ENCODE measurements at regions not wholly inside any gene's neighbourhood (a gene's known extent, or its start where the extent isn't known, plus 50 kb on each side); places are given as distances from the start of the nearest gene placed in this dataset.

- no peak for ATAC-seq
- TF ChIP-seq OSR1 (CRISPR knock-in tag; IDR thresholded peaks at IDR 0.05) (no peak), RARB (CRISPR knock-in tag; IDR thresholded peaks at IDR 0.05) (no peak), ZNF565 (CRISPR knock-in tag; conservative IDR thresholded peaks at IDR 0.05; ENCODE audit: low read depth) (no peak), TOX (CRISPR knock-in tag; IDR thresholded peaks at IDR 0.05; ENCODE audit: borderline replicate concordance) (no peak), ZNF8 (CRISPR knock-in tag; IDR thresholded peaks at IDR 0.05) (no peak), PATZ1 (CRISPR knock-in tag; IDR thresholded peaks at IDR 0.05; ENCODE audit: borderline replicate concordance) (no peak), CSRNP3 (CRISPR knock-in tag; IDR thresholded peaks at IDR 0.05) (no peak), ZNF70 (CRISPR knock-in tag; IDR thresholded peaks at IDR 0.05) (no peak), CSDC2 (CRISPR knock-in tag; IDR thresholded peaks at IDR 0.05) (no peak), BACH2 (CRISPR knock-in tag; IDR thresholded peaks at IDR 0.05; ENCODE audit: borderline replicate concordance) (no peak), PPARA (CRISPR knock-in tag; IDR thresholded peaks at IDR 0.05; ENCODE audit: borderline replicate concordance) (no peak), SNAI2 (CRISPR knock-in tag; IDR thresholded peaks at IDR 0.05) (no peak), ZC3H10 (CRISPR knock-in tag; IDR thresholded peaks at IDR 0.05) (no peak), ARNTL (CRISPR knock-in tag; IDR thresholded peaks at IDR 0.05; ENCODE audit: borderline replicate concordance, low read depth) (no peak), ISL1 (CRISPR knock-in tag; IDR thresholded peaks at IDR 0.05) (no peak), ESRRG (CRISPR knock-in tag; IDR thresholded peaks at IDR 0.05) (no peak), TCF4 (CRISPR knock-in tag; IDR thresholded peaks at IDR 0.05; ENCODE audit: borderline replicate concordance) (no peak), GLIS3 (CRISPR knock-in tag; IDR thresholded peaks at IDR 0.05) (no peak), ZFP3 (CRISPR knock-in tag; IDR thresholded peaks at IDR 0.05) (no peak)
Observed at GRCh38 chr2:58812771-58813344, 571.7 kb upstream of the FANCL start.

- no peak for ATAC-seq
- TF ChIP-seq OSR1 (CRISPR knock-in tag; IDR thresholded peaks at IDR 0.05) (no peak), ESRRG (CRISPR knock-in tag; IDR thresholded peaks at IDR 0.05) (no peak), ZFP3 (CRISPR knock-in tag; IDR thresholded peaks at IDR 0.05) (no peak), ZNF70 (CRISPR knock-in tag; IDR thresholded peaks at IDR 0.05) (no peak), ZC3H10 (CRISPR knock-in tag; IDR thresholded peaks at IDR 0.05) (no peak), TSHZ2 (CRISPR knock-in tag; IDR thresholded peaks at IDR 0.05) (no peak), CSDC2 (CRISPR knock-in tag; IDR thresholded peaks at IDR 0.05) (no peak), ARNTL (CRISPR knock-in tag; IDR thresholded peaks at IDR 0.05; ENCODE audit: borderline replicate concordance, low read depth) (no peak), BACH2 (CRISPR knock-in tag; IDR thresholded peaks at IDR 0.05; ENCODE audit: borderline replicate concordance) (no peak), CREB5 (CRISPR knock-in tag; IDR thresholded peaks at IDR 0.05; ENCODE audit: low read depth) (no peak), TOX (CRISPR knock-in tag; IDR thresholded peaks at IDR 0.05; ENCODE audit: borderline replicate concordance) (no peak), PPARA (CRISPR knock-in tag; IDR thresholded peaks at IDR 0.05; ENCODE audit: borderline replicate concordance) (no peak), RARB (CRISPR knock-in tag; IDR thresholded peaks at IDR 0.05) (no peak), GLIS3 (CRISPR knock-in tag; IDR thresholded peaks at IDR 0.05) (no peak), ZNF8 (CRISPR knock-in tag; IDR thresholded peaks at IDR 0.05) (no peak), POU6F1 (CRISPR knock-in tag; IDR thresholded peaks at IDR 0.05; ENCODE audit: borderline replicate concordance, low read depth) (no peak), TCF4 (CRISPR knock-in tag; IDR thresholded peaks at IDR 0.05; ENCODE audit: borderline replicate concordance) (no peak), SNAI2 (CRISPR knock-in tag; IDR thresholded peaks at IDR 0.05) (no peak)
Observed at GRCh38 chr2:58805126-58805525, 564.0 kb upstream of the FANCL start.
